ENCODE measurements at regions not wholly inside any gene's neighbourhood (a gene's known extent, or its start where the extent isn't known, plus 50 kb on each side); places are given as distances from the start of the nearest gene placed in this dataset.

DNA sequence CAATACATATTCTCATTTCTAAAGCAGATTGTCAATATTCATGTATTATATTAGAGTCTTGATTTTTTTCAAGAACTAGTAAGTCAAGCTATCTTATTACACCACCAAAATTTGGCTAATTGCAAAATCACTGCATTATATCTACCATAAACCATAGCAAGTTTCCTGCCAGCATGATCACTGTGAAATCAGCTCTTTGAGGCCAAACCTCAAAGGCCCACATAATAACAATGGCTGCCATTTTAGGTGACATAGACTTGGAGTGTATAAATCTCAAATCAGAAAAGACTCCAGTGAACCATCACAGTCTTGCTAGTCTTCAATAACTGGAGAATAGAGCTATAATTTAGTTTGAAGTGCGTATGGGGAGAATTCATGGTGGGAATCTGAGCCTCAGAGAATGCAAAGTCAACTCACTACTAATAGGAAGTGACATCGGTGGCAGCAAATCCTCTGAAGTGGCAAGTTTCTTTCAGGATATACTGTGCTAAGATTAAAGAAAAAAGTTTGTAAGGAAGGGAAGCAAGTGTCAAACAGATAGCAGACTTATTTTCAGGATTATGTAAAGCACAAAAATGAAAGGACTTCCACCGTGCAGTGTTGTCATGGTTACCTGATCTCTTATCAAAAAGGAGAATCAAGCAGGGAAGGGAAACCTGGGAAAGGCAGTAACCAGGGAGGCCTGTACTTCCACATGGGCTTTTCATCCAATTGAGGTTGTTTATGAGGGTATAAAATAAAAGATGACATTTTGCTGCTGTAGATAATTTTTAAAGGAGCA, 117.4 kb upstream of the FNDC3A start:
- intact Hi-C loops (cut with DNase I), result no loop called here
- H3K36me3 ChIP-seq (replicated peaks in 1 of 2), result no peaks in the 10 kb centered on the region
- peaks cover 0 to 16% of the 10 kb centered on the region in 2 donors for H3K4me1 ChIP-seq (replicated peaks in 1 of 2)
- no peak overlapping the region for H3K4me3 ChIP-seq
- no peaks in the 10 kb centered on the region for H3K9me3 ChIP-seq (replicated peaks in 1 of 3)
- 51 to 62% (median 53%) methylated on average over 3 of the region's 3 CpGs for WGBS, 4 donors
- H3K27me3 ChIP-seq, result no peaks in the 10 kb centered on the region
- peak in 4 of 7 donors; percentile 18 to 69 (median 35) for DNase-seq
- H3K27ac ChIP-seq, result peak overlapping the region in 1 of 5 donors; percentile 44
- TF ChIP-seq POLR2A (IDR thresholded peaks at IDR 0.05), result no peak
- TF ChIP-seq CTCF (IDR thresholded peaks at IDR 0.05), result no peak

DNA sequence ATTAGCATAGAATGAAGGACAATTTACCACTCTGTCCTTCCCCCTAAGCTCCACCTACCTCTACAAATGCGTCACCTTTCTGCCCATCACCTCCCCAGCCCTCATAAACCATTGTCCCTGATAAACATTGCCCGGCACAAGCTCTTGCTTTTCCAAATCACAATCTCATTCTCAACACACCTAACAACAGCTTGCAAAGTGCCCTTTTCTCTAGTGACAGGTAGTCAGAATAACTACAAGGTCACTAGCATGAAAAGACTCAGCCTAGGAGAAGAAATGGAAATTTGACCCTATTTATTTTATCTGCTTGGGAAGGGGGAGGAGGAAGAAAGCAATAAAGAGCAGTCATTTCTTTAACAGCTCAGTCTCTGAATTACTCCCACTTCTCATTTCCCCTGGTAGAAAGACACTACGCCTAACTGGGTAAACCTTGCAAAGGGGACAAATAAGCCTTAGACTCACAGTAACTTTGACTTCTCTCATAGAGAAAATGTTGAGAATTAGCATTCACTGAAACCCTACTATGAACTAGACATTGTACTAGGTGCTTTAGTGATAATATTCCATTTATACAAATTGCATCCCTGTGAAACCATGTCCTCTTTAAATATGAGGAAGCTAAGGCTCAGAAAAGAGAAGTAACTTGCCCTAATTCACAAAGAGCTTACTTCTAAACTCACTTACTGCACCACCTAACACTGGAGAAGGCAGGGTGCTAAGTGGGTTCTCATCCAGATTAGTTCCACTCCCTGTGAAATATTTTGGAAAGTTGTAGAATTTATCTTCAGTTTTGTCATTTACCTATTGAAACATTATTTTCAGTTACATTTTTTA, 116.2 kb upstream of the FNDC3A start:
- Histone ChIP-seq H3K36me3 (replicated peaks in 1 of 2) (no peaks in the 10 kb centered on the region), H3K4me3 (peak overlapping the region in 2 of 4 donors; percentile 1 to 7), H3K9me3 (replicated peaks in 1 of 3) (no peaks in the 10 kb centered on the region), H3K27me3 (no peaks in the 10 kb centered on the region), H3K27ac (peak overlapping the region in 3 of 5 donors; percentile 36 to 72 (median 44)), H3K4me1 (replicated peaks in 1 of 2) (peaks cover 0 to 16% of the 10 kb centered on the region in 2 donors)
- peak; percentile 26 to 73 (median 57) for DNase-seq
- intact Hi-C loops (cut with DNase I), result no loop called here
- no peak for TF ChIP-seq POLR2A (IDR thresholded peaks at IDR 0.05)
- TF ChIP-seq CTCF (IDR thresholded peaks at IDR 0.05), result no peak
- 39 to 56% (median 44%) methylated on average over 3 of the region's 3 CpGs for WGBS, 4 donors

GRCh38 chr13:48860364-48860763, 115.3 kb upstream of the FNDC3A start:
- Histone ChIP-seq H3K36me3 (replicated peaks in 1 of 2) (no peaks in the 10 kb centered on the region), H3K27ac (no peak overlapping the region), H3K27me3 (no peaks in the 10 kb centered on the region), H3K9me3 (replicated peaks in 1 of 3) (no peaks in the 10 kb centered on the region), H3K4me1 (replicated peaks in 1 of 2) (peaks cover 0 to 16% of the 10 kb centered on the region in 2 donors), H3K4me3 (no peak overlapping the region)
- 76 to 95% (median 86%) methylated on average over 1 of the region's 1 CpG for WGBS, 4 donors
- TF ChIP-seq CTCF (IDR thresholded peaks at IDR 0.05), result no peak
- no peak for TF ChIP-seq POLR2A (IDR thresholded peaks at IDR 0.05)
- no peak for DNase-seq
- intact Hi-C loops (cut with DNase I), result no loop called here

DNA sequence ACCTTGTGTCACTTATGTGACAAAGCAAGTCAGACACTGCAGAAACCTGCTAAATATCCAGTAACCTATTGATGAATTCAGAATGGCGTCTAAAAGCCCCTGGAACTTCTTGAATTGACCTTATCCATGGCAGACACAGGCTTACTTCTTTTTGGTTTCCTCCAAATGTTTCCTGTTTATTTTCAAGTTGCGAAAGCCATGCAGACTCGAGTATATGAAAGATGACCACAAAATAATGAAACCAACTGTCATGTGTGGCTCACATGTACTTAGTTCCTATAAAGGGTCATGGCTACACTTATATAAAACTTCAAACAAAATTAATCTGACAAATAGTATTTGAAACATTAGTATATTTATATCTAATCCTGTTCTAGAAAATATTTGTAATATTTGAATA, 113.1 kb upstream of the FNDC3A start:
- Histone ChIP-seq H3K4me3 (no peak overlapping the region), H3K4me1 (replicated peaks in 1 of 2) (peaks cover 0 to 16% of the 10 kb centered on the region in 2 donors), H3K27me3 (no peaks in the 10 kb centered on the region), H3K9me3 (replicated peaks in 1 of 3) (no peaks in the 10 kb centered on the region), H3K36me3 (replicated peaks in 1 of 2) (no peaks in the 10 kb centered on the region), H3K27ac (peak overlapping the region in 1 of 5 donors; percentile 44)
- TF ChIP-seq POLR2A (IDR thresholded peaks at IDR 0.05), result no peak
- no peak for TF ChIP-seq CTCF (IDR thresholded peaks at IDR 0.05)
- 64 to 69% (median 65%) methylated on average over 3 of the region's 3 CpGs for WGBS, 4 donors
- DNase-seq, result no peak
- intact Hi-C loops (cut with DNase I), result no loop called here
